ENCODE measurements at regions not wholly inside any gene's neighbourhood (a gene's known extent, or its start where the extent isn't known, plus 50 kb on each side); places are given as distances from the start of the nearest gene placed in this dataset.

- H3K4me3 ChIP-seq (ENCODE audit: low read depth, low read length), result no peak overlapping the region
- CTCF ChIA-PET, result no interaction called here
- TF ChIP-seq, protein P1, sequence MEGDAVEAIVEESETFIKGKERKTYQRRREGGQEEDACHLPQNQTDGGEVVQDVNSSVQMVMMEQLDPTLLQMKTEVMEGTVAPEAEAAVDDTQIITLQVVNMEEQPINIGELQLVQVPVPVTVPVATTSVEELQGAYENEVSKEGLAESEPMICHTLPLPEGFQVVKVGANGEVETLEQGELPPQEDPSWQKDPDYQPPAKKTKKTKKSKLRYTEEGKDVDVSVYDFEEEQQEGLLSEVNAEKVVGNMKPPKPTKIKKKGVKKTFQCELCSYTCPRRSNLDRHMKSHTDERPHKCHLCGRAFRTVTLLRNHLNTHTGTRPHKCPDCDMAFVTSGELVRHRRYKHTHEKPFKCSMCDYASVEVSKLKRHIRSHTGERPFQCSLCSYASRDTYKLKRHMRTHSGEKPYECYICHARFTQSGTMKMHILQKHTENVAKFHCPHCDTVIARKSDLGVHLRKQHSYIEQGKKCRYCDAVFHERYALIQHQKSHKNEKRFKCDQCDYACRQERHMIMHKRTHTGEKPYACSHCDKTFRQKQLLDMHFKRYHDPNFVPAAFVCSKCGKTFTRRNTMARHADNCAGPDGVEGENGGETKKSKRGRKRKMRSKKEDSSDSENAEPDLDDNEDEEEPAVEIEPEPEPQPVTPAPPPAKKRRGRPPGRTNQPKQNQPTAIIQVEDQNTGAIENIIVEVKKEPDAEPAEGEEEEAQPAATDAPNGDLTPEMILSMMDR (IDR thresholded peaks at IDR 0.05; ENCODE audit: insufficient read depth, low read length, missing control alignments), result no peak
- POLR2A ChIA-PET, result no interaction called here
- no peak for DNase-seq (ENCODE audit: low read depth, low spot score)
These were observed 271.6 kb upstream of the TRPM3 start for GRCh38 chr9:71393005-71393404.

DNA sequence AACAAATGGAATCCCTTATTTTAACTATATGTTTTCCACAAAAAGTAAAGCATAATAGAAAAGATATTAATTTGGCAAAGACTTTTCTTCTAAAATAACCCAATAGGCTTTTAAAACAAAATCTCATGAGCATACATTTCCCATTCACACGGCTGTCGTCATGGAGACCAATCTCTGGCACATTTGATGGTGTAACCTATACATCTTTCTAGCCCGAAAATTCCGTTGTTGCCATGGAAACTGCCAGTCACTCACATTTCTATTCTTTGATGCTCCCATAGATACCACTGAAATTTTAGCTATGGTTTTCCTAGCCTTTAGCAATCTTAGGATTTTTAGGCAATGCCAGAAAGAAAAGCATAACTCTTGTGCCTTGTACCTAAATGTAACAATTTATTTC, 262.9 kb upstream of the TRPM3 start:
- no peak overlapping the region for H3K4me3 ChIP-seq (ENCODE audit: low read depth, low read length)
- ChIA-PET POLR2A (no interaction called here), CTCF (no interaction called here)
- TF ChIP-seq, protein P1 (IDR thresholded peaks at IDR 0.05; ENCODE audit: insufficient read depth, low read length, missing control alignments), result no peak
- DNase-seq (ENCODE audit: low read depth, low spot score), result no peak

DNA sequence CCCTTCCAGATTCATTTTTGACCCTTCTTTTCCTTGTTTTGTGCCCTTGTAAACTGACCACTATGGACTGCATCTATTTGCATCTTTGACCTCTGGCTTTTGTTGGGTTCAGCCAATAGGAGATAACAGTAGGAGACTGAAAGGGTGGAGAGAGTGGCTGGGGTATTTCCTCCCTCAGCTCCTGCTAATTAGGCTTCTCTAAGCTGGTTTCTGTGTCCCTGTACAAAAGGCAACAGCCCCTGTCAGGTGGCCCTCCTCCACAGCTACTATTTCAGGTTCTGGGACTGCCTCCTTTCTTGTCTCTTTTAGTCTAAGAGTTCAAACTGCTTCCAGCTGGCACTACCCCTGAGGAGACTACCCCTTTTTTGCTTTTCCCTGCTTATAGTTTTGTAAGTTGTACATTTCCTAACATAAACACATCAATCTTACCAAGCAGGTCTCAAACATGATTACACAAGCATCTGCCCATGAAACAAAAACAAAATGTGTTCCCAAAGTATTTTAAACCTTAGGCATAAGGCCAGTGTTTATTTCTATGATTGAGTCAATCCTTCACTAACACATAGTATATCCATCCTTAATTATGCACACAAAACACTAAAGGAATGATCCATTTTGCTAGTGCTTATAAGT, 262.0 kb upstream of the TRPM3 start:
- POLR2A ChIA-PET, result no interaction called here
- no peak for DNase-seq (ENCODE audit: low read depth, low spot score)
- CTCF ChIA-PET, result no interaction called here
- TF ChIP-seq, protein P1 (IDR thresholded peaks at IDR 0.05; ENCODE audit: insufficient read depth, low read length, missing control alignments), result no peak
- no peak overlapping the region for H3K4me3 ChIP-seq (ENCODE audit: low read depth, low read length)

DNA sequence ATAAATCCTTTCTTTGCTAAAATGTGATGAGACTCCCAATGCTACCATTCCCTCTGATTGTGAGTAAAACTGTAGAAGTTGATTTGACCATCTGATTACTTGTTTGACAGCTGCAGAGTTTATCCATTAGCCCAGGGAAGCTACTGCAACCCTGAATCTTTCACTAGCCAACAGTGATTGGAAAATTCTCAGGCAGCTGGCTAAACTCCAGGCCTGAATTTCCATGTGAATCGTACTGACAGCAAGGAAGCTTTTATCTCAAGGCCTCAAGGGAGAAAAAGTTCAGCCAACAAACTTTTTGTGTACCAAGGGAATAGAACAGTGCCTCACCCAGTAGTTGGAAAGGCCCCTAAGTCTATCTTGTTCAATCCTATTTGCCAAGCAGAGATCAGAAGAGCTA, 246.7 kb upstream of the TRPM3 start:
- H3K4me3 ChIP-seq (ENCODE audit: low read depth, low read length), result no peak overlapping the region
- no peak for DNase-seq (ENCODE audit: low read depth, low spot score)
- ChIA-PET CTCF (no interaction called here), POLR2A (no interaction called here)
- TF ChIP-seq, protein P1 (IDR thresholded peaks at IDR 0.05; ENCODE audit: insufficient read depth, low read length, missing control alignments), result no peak

- TF ChIP-seq, protein P1 (IDR thresholded peaks at IDR 0.05; ENCODE audit: insufficient read depth, low read length, missing control alignments), result no peak
- no peak overlapping the region for H3K4me3 ChIP-seq (ENCODE audit: low read depth, low read length)
- ChIA-PET POLR2A (no interaction called here), CTCF (no interaction called here)
- DNase-seq (ENCODE audit: low read depth, low spot score), result peak; percentile 12
These were observed 242.9 kb upstream of the TRPM3 start for GRCh38 chr9:71364186-71364955.

DNA sequence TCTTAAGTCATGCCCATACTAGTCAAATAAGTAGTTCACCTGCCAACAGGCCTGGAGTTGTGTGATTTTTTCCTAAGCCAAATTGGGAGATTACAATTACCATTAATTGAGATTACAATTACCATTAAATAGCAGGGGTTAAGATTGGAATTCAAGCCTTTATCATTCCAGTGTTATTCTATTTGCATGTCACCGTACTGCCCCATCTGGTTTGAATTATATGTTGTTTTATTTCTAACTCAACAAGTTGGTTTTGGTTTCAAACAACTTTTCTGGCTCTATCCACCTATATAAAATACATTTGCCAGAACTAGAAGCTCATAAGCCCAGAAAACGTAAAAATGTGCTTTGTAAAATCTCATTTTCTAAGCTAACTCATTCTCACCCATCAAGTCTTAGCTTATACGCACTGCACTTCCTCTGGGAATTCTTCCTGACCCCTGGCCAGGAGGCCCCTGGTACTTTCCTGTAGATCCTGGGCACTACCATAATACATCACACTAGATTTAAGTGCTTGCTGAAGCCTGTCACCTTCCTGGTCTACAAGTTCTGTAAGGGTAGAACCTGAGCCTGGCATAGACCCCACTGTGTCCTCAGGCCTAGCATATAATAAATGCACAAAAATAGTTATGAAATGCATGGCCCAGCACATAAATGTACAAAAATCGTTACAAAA, 242.0 kb upstream of the TRPM3 start:
- TF ChIP-seq, protein P1 (IDR thresholded peaks at IDR 0.05; ENCODE audit: insufficient read depth, low read length, missing control alignments), result no peak
- no peak overlapping the region for H3K4me3 ChIP-seq (ENCODE audit: low read depth, low read length)
- no peak for DNase-seq (ENCODE audit: low read depth, low spot score)
- ChIA-PET CTCF (interaction anchor here (0.8 kb wide), 1 partner anchor 80 kb away, joined by 3 read pairs; no protein-coding TSS in a partner anchor), POLR2A (interaction anchor here (0.6 kb wide), 1 partner anchor 8 kb away, joined by 4 read pairs; no protein-coding TSS in a partner anchor)

All from AG04449 (cell line).